GM12875 (cell line): ENCODE measurements at regions not wholly inside any gene's neighbourhood (a gene's known extent, or its start where the extent isn't known, plus 50 kb on each side); places are given as distances from the start of the nearest gene placed in this dataset.

ENCODE experiments used
- H3K4me3 ChIP-seq: one replicate; pipeline ENCODE4 v1.5.1; 2011; ENCODE audit warnings: low read depth, low read length, control low read depth
- CTCF ChIP-seq: IDR thresholded peaks from 2 replicates; pipeline ENCODE4 v1.5.1; 2011; ENCODE audit warnings: low read depth, mild to moderate bottlenecking, control low read depth, inconsistent platforms, low read length, moderate library complexity, borderline replicate concordance; ENCODE audit not compliant: insufficient read depth

- TF ChIP-seq CTCF = peak; percentile 29; the same call in 1 of the 2 replicates
- no peak overlapping the region for H3K4me3 ChIP-seq
Observed at GRCh38 chr14:97410667-97411620, 613.8 kb downstream of the VRK1 start.

DNA sequence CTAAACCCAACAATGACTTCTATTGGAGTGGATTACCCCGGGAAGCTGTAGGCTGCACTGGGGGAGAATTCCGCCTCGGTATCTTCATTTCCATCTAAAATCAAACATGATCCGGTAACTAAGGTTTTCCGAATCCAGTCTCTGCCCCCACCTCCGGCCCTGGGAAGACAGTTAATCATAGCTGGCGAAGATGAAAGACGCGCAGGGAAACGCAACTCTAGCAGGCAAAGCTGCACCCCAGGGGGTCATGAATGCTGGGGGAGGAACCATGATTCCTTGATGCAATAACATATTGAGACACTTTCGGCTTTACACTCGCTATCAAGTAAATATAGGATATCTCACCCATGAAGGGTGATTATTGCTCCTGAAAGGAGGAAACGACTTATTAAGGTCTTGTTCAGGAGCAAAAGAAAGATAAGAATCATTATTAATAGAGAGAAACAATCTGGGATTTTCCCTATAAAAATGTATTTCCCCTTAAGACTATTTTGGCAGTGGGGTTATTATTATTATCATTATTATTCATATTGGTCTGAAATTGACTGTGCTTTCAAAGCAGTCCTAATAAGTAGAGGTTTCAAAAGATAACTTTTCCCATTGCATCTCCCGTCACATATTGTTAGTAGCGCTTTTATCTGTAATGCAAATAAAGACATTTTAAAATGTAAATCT, 614.9 kb downstream of the VRK1 start:
- peak overlapping the region; percentile 38 for H3K4me3 ChIP-seq
- no peak for TF ChIP-seq CTCF

DNA sequence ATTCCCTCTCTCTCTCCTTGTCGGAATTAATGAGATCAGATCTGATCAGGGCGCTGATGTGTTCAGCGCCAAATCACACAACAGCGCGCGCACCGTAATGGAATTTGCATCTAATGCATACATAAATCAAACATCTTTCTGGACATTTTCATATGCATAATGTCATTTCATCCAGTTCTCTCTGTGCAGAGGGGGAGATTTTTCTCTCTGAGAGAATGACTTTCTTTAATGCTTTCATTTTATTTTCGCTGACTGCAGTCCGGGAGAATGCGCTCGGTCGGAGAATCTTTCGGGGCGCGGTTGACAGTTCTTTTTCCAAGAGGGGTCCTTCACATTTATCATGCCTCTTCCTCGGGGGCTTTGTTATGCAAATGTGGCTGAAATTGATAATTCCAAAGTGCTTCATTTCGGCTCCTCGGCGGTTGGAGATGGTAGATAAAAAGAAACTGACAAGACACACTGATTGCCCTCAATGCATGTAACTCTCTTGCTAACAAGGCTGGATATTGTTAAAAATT, 615.9 kb downstream of the VRK1 start:
- no peak overlapping the region for H3K4me3 ChIP-seq
- no peak for TF ChIP-seq CTCF

DNA sequence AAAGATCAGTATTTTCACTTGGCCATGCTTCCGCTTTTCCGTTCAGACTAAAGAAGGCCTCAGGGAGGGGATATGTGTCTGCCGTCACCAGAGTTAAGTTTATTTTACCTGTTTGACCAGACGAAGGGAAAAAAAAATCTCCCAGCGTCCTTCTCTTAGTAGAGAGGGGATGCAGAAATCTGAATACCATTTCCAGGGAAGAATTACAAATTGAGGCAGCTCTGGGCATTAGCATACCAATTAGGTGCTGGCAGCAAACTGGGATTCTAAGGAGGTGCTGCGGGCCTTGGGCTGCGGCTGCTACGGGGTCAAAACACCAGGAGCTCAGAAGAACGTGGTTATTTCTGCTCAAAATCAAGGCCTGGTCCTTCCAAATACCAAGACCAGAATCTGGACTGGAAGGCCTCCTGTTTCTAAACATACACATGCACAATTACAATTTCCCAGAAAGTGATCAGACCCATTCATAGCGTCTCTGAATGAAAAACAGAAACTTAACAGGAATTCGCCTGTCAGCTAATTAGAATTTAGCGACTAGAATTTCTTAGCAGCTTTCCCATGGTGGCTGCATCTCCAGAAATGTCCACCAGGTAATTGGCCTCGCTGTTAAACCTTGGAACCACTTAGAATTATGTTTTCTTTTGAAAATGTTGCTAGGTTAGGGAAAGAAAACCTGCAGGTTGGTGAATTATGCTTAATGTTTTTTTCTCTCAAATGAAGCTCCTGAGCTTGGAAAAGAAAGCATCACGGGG, 617.0 kb downstream of the VRK1 start:
- no peak for TF ChIP-seq CTCF

GRCh38 chr14:97414718-97415098, 617.5 kb downstream of the VRK1 start:
- TF ChIP-seq CTCF = no peak

More for the DNA sequence above, 617.0 kb downstream of the VRK1 start:
- no peak overlapping the region for H3K4me3 ChIP-seq

DNA sequence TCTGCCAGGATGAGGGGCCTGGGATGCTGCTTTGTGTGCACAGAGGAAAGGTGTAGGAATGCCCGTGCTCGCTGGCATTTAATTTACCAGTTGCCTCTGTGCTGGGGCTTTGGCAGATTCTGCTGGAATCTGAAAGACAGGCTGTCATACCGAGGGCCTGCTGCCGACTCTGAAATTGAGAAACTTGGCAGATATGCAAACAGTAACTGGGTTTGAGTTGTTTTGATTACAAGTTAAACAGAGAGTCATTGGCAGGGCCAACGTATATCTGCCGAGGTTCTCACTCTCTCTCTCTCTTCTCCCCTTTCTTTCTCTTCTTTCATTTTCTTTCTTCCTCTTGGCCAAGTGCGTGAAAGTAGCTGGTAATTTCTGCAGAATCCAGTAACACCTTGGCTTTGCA, 618.7 kb downstream of the VRK1 start:
- no peak overlapping the region for H3K4me3 ChIP-seq

More at GRCh38 chr14:97414718-97415098, 617.5 kb downstream of the VRK1 start:
- H3K4me3 ChIP-seq = no peak overlapping the region

More for the DNA sequence above, 618.7 kb downstream of the VRK1 start:
- no peak for TF ChIP-seq CTCF
